Ishikawa (cell line): ENCODE measurements at regions not wholly inside any gene's neighbourhood (a gene's known extent, or its start where the extent isn't known, plus 50 kb on each side); places are given as distances from the start of the nearest gene placed in this dataset.

ENCODE experiments used
- CEBPB ChIP-seq: IDR thresholded peaks from 2 replicates; pipeline ENCODE4 v1.6.1; 2012
- CREB1 ChIP-seq: IDR thresholded peaks from 2 replicates; pipeline ENCODE4 v1.6.1; 2012; ENCODE audit warnings: low read depth
- EGR1 ChIP-seq: IDR thresholded peaks from 2 replicates; pipeline ENCODE4 v1.6.1; 2012
- EP300 ChIP-seq: IDR thresholded peaks from 2 replicates; pipeline ENCODE4 v1.6.1; 2012; ENCODE audit warnings: borderline replicate concordance
- FOXM1 ChIP-seq: IDR thresholded peaks from 2 replicates; pipeline ENCODE4 v1.6.1; 2012; ENCODE audit warnings: low read depth, borderline replicate concordance
- NFIC ChIP-seq: IDR thresholded peaks from 2 replicates; pipeline ENCODE4 v1.6.1; 2012
- RAD21 ChIP-seq: IDR thresholded peaks from 2 replicates; pipeline ENCODE4 v1.6.1; 2012; ENCODE audit warnings: low read depth
- TAF1 ChIP-seq: IDR thresholded peaks from 2 replicates; pipeline ENCODE4 v1.6.1; 2012; ENCODE audit warnings: low read depth, mild to moderate bottlenecking
- TCF12 ChIP-seq: IDR thresholded peaks from 2 replicates; pipeline ENCODE4 v1.6.1; 2012; ENCODE audit warnings: low read depth
- TEAD4 ChIP-seq: IDR thresholded peaks from 2 replicates; pipeline ENCODE4 v1.6.1; 2012
- YY1 ChIP-seq: IDR thresholded peaks from 2 replicates; pipeline ENCODE4 v1.6.1; 2012; ENCODE audit warnings: low read depth
- ZBTB7A ChIP-seq: IDR thresholded peaks from 2 replicates; pipeline ENCODE4 v1.6.1; 2012; ENCODE audit warnings: low read depth
- TF ChIP-seq, protein P1 (sequence below): IDR thresholded peaks from 2 replicates; pipeline ENCODE4 v1.6.1; 2012
- TF ChIP-seq, protein P2 (sequence below): IDR thresholded peaks from 2 replicates; pipeline ENCODE4 v1.6.1; 2012; ENCODE audit warnings: low read depth, mild to moderate bottlenecking

DNA sequence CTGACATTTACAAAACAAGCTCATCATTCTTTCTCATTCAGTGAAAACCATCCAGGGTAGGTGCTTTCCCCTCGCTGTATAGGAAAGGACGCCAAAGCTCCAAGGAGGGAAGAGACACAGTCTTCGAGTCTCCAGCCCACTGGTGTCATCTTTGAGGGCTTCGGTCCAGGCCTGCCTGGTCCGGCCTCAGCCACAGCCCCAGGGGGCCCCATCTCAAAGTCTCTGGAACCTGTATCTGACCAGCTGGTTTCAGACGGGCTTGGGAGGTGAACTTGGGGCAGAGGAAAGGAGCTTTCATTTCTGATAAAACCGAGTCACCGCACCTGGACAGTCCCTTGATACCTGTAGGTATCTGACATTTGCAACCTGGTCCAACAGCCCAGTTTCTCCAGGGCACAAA is 229.5 kb upstream of the RTL1 start:
- no peak for TF ChIP-seq YY1
- no peak for TF ChIP-seq CEBPB

DNA sequence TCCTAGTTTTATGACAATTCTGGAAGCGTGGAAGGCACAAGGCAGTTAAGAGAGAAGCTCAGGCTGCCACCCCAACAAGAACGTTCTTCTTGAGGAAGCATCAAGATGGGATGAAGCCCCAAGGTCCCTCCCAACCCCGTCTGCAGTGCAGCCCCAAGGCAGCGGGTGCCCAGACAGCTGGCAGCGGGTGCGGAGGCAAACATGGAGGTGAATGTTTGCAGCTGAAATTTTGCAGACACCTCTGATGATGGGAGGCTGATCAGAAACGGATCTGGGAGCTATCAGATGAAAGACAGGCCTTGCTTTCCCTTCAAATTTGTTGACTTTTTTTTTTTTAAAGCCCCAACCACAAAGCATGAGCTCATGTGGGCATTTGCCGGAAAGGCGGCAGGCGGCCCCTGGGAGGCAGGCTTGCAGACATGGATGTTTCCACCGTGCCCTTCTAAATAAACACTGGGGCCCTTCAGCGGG is 230.7 kb upstream of the RTL1 start:
- no peak for TF ChIP-seq ZBTB7A
- TF ChIP-seq CREB1: no peak
- no peak for TF ChIP-seq YY1
- TF ChIP-seq EGR1: no peak
- no peak for TF ChIP-seq TEAD4
- no peak for TF ChIP-seq FOXM1
- TF ChIP-seq TCF12: no peak
- TF ChIP-seq, protein P1, sequence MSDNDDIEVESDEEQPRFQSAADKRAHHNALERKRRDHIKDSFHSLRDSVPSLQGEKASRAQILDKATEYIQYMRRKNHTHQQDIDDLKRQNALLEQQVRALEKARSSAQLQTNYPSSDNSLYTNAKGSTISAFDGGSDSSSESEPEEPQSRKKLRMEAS: no peak
- TF ChIP-seq TAF1: no peak
- no peak for TF ChIP-seq EP300
- no peak for TF ChIP-seq NFIC
- no peak for TF ChIP-seq CEBPB

DNA sequence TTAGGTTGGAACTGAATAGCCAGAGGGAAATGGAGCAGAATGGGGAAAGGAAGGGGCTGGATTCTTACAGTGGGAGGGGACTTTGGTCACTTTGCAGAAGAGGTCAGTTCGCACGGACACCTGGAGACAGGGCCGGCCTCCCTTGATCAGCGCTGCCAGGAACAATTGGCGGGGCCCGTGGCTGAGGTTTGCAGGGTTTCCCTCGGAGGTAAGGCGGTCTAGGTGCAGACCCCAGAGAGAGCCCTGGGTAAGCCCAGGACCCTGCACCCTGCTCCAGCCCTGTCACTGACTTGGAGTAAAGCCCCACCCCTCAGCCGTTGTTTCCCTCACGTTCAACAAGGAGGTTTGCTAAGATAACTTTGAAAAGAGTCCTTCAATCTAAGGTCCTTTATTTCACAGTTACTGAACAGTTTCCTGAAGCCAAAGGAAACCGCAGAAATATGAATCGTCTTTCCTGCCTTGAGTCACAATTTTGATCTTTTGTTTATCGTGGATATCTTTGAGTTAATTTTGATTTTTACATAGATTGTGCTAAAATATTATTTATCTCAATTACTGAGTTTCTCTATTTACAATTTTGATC is 231.4 kb upstream of the RTL1 start:
- TF ChIP-seq TAF1: no peak
- TF ChIP-seq, protein P1: no peak
- TF ChIP-seq TCF12: no peak
- TF ChIP-seq EP300: no peak
- TF ChIP-seq FOXM1: no peak
- TF ChIP-seq, protein P2, sequence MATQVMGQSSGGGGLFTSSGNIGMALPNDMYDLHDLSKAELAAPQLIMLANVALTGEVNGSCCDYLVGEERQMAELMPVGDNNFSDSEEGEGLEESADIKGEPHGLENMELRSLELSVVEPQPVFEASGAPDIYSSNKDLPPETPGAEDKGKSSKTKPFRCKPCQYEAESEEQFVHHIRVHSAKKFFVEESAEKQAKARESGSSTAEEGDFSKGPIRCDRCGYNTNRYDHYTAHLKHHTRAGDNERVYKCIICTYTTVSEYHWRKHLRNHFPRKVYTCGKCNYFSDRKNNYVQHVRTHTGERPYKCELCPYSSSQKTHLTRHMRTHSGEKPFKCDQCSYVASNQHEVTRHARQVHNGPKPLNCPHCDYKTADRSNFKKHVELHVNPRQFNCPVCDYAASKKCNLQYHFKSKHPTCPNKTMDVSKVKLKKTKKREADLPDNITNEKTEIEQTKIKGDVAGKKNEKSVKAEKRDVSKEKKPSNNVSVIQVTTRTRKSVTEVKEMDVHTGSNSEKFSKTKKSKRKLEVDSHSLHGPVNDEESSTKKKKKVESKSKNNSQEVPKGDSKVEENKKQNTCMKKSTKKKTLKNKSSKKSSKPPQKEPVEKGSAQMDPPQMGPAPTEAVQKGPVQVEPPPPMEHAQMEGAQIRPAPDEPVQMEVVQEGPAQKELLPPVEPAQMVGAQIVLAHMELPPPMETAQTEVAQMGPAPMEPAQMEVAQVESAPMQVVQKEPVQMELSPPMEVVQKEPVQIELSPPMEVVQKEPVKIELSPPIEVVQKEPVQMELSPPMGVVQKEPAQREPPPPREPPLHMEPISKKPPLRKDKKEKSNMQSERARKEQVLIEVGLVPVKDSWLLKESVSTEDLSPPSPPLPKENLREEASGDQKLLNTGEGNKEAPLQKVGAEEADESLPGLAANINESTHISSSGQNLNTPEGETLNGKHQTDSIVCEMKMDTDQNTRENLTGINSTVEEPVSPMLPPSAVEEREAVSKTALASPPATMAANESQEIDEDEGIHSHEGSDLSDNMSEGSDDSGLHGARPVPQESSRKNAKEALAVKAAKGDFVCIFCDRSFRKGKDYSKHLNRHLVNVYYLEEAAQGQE: no peak
- no peak for TF ChIP-seq CREB1
- no peak for TF ChIP-seq CEBPB

DNA sequence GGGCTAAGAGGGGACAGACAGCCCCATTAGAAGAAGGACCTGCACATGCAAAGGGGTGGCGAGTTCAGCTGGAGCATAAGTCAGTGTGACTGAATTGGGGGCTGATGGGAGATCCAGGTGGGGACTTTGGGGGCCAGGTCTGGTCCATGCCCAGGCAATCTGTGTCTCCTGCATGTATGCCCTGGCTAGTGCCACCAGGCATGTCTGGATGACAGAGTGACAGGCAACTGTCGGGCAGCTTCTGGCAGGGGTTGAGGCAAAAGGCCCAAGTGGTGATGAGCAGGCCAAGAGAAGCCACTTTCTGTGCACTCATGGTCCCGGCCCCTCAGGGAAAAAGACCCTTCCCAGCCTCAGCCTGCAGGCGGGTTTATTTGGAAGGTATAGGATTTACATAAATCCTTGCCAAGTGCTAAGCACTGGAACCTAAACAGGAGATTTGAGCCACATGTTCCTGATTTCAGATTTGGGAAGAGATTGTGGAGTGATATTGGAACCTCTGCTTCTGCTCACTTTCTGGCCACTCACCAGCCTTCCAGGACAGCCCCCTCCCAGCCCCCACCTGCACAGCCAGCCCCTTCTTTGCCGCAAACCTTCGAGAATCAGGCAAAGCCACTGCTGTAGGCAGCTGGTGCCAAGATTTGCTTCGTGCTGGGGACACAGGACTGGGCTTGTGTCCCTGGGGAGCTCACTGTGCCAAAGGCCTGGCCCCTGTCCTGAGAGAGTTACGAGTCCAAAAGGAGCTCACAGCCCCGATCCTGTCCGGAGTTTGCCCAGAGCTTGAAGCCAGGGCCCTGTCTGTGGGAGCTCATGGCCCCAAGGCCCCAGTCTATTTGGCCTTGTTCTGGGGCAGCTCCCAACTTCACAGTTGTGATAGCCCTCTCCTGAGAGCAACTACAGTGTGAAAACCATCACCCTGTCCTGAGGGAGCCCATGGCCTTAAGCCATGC is 232.5 kb upstream of the RTL1 start:
- no peak for TF ChIP-seq ZBTB7A
- TF ChIP-seq NFIC: no peak
- TF ChIP-seq, protein P1: no peak
- TF ChIP-seq FOXM1: no peak
- no peak for TF ChIP-seq TEAD4
- TF ChIP-seq CREB1: no peak
- TF ChIP-seq YY1: no peak
- no peak for TF ChIP-seq TAF1
- no peak for TF ChIP-seq CEBPB
- no peak for TF ChIP-seq RAD21
- TF ChIP-seq TCF12: no peak
- no peak for TF ChIP-seq EP300
- TF ChIP-seq, protein P2: no peak

DNA sequence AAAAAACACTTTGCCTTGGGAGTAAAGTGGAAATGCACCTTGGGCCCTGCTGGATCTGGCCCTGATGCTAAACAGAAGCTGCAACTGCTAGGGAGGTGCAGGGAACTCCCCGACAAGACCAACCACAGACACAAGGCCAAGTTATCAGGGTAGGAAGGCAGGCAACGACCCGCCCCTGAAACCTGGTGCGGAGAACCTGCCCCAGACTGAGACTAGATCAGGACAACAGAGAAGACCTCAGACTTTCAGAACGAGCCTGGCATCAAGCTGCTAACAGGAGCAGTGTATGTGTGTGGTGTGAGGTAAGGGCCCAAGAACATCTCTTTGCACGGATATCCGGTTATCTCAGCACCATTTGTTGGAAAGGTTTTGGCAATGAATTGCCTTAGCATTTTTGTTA is 233.7 kb upstream of the RTL1 start:
- TF ChIP-seq YY1 (no peak), EGR1 (no peak), RAD21 (no peak), ZBTB7A (no peak), TAF1 (no peak)
- TF ChIP-seq, protein P2: no peak
- TF ChIP-seq, protein P1: no peak
